HG03439 (cell line): ENCODE measurements at regions not wholly inside any gene's neighbourhood (a gene's known extent, or its start where the extent isn't known, plus 50 kb on each side); places are given as distances from the start of the nearest gene placed in this dataset.
"Not testable (repeated sequence)": the region's sequence is repeated elsewhere in the genome, so short reads cannot be mapped to it uniquely, and the experiment has no call there.

Experiments
- ATAC-seq: cut with Tn5 transposase; IDR thresholded peaks from one replicate; pipeline ENCODE4 v1.9.1; 2021; ENCODE audit warnings: mild to moderate bottlenecking, moderate library complexity; ENCODE audit not compliant: unreplicated experiment

GRCh38 chr18:70641156-70641775 lies 352.4 kb downstream of the SOCS6 start:
- ATAC-seq = no peak

GRCh38 chr18:70640336-70640887 lies 351.6 kb downstream of the SOCS6 start:
- no peak for ATAC-seq

GRCh38 chr18:70636991-70637390 lies 348.1 kb downstream of the SOCS6 start:
- no peak for ATAC-seq

- no peak for ATAC-seq
Observed at GRCh38 chr18:70634576-70635147, 345.8 kb downstream of the SOCS6 start.

- no peak for ATAC-seq
Observed at GRCh38 chr18:70627182-70627802, 338.4 kb downstream of the SOCS6 start.

- no peak for ATAC-seq
Observed at GRCh38 chr18:70622622-70623419, 334.0 kb downstream of the SOCS6 start.

GRCh38 chr18:70621710-70622109 lies 332.9 kb downstream of the SOCS6 start:
- no peak for ATAC-seq

- no peak for ATAC-seq
Observed at GRCh38 chr18:70620837-70621612, 332.2 kb downstream of the SOCS6 start.

GRCh38 chr18:70617020-70617763 lies 328.3 kb downstream of the SOCS6 start:
- no peak for ATAC-seq

GRCh38 chr18:70600225-70600925 lies 311.5 kb downstream of the SOCS6 start:
- no peak for ATAC-seq

- no peak for ATAC-seq
Observed at GRCh38 chr18:70598406-70598805, 309.6 kb downstream of the SOCS6 start.

- ATAC-seq = no peak
Observed at GRCh38 chr18:70582981-70583380, 294.1 kb downstream of the SOCS6 start.

GRCh38 chr18:70578480-70578879 lies 289.6 kb downstream of the SOCS6 start:
- ATAC-seq = no peak

GRCh38 chr18:70577023-70577420 lies 288.2 kb downstream of the SOCS6 start:
- no peak for ATAC-seq

GRCh38 chr18:70576276-70577022 lies 287.6 kb downstream of the SOCS6 start:
- ATAC-seq = no peak

- ATAC-seq = not testable (repeated sequence)
Observed at GRCh38 chr18:70574951-70575350, 286.1 kb downstream of the SOCS6 start.

- ATAC-seq = not testable (repeated sequence)
Observed at GRCh38 chr18:70569647-70570046, 280.8 kb downstream of the SOCS6 start.

- no peak for ATAC-seq
Observed at GRCh38 chr18:70559446-70559845, 270.6 kb downstream of the SOCS6 start.

- ATAC-seq = no peak
Observed at GRCh38 chr18:70558371-70558770, 269.5 kb downstream of the SOCS6 start.
